ENCODE measurements at regions not wholly inside any gene's neighbourhood (a gene's known extent, or its start where the extent isn't known, plus 50 kb on each side); places are given as distances from the start of the nearest gene placed in this dataset.

- Histone ChIP-seq H3K4me1 (ENCODE audit: control insufficient read depth, extremely low read depth, insufficient read depth, low read length) (no peaks in the 10 kb centered on the region), H3K4me2 (ENCODE audit: insufficient read depth, low read length) (no peak overlapping the region), H3K79me2 (ENCODE audit: control insufficient read depth, insufficient read depth, low read length) (no peaks in the 10 kb centered on the region), H3K36me3 (ENCODE audit: control insufficient read depth in 2 of 2, extremely low read depth in 1 of 2, insufficient read depth in 2 of 2, low read length in 2 of 2) (no peaks in the 10 kb centered on the region), H2AFZ (ENCODE audit: low read depth, low read length) (no peak overlapping the region), H3K9me1 (replicated peaks; ENCODE audit: control insufficient read depth, extremely low read depth, insufficient read depth, low read length) (no peaks in the 10 kb centered on the region), H3K27me3 (ENCODE audit: control insufficient read depth in 2 of 2, insufficient read depth in 2 of 2, low read length in 2 of 2) (no peaks in the 10 kb centered on the region), H3K9me3 (replicated peaks; ENCODE audit: control insufficient read depth, insufficient read depth, low read length) (no peaks in the 10 kb centered on the region), H3K4me3 (replicated peaks in 1 of 3; ENCODE audit: insufficient read depth in 1 of 3, low read depth in 1 of 3, low read length in 3 of 3) (no peak overlapping the region), H4K20me1 (replicated peaks; ENCODE audit: control insufficient read depth, extremely low read depth, insufficient read depth, low read length) (no peaks in the 10 kb centered on the region), H3K9ac (replicated peaks; ENCODE audit: extremely low read depth, insufficient read depth, low read length) (no peak overlapping the region), H3K27ac (ENCODE audit: insufficient read depth, low read depth, low read length) (no peak overlapping the region)
- dilution Hi-C loops (cut with MboI; ENCODE audit: extremely low pct_ligation_motif_present, low sequenced_read_pairs), result no loop called here
- ChIA-PET CTCF (interaction anchor here (1.3 to 1.6 kb wide), 2 partner anchors 35 to 180 kb away, joined by 6 to 8 read pairs; no protein-coding TSS in a partner anchor), POLR2A (no interaction called here)
- TF ChIP-seq POLR2A (IDR thresholded peaks at IDR 0.05; ENCODE audit: low read depth, low read length), result no peak
- no peak for TF ChIP-seq GATA2 (IDR thresholded peaks at IDR 0.05; ENCODE audit: insufficient read depth, insufficient read length, low read depth, low read length)
- no peak for TF ChIP-seq MYC (IDR thresholded peaks at IDR 0.05; ENCODE audit: low read depth, low read length)
- no peak for TF ChIP-seq EZH2 (IDR thresholded peaks at IDR 0.05; ENCODE audit: borderline replicate concordance, low read depth, low read length, severe bottlenecking)
- TF ChIP-seq POLR2AphosphoS5 (IDR thresholded peaks at IDR 0.05; ENCODE audit: insufficient read depth, low read depth, low read length), result no peak
- no peak for TF ChIP-seq MAX (IDR thresholded peaks at IDR 0.05; ENCODE audit: insufficient read depth, insufficient read length)
- no peak for TF ChIP-seq FOS (IDR thresholded peaks at IDR 0.05; ENCODE audit: borderline replicate concordance, insufficient read depth, low read length)
- no peak for TF ChIP-seq CTCF (IDR thresholded peaks at IDR 0.05; ENCODE audit: extremely low read depth in 1 of 2, insufficient read depth in 1 of 2, low read depth in 1 of 2, low read length in 2 of 2)
- no peak for TF ChIP-seq JUN (IDR thresholded peaks at IDR 0.05; ENCODE audit: borderline replicate concordance, insufficient read depth, insufficient read length, low read depth)
- intact Hi-C loops (cut with micrococcal nuclease), result no loop called here
- DNase-seq (ENCODE audit: low read depth, low spot score), result no peak
- BruUV-seq (replicated peaks), result no TSS peak
- peak; percentile 68 for FAIRE-seq
These were observed 67.7 kb upstream of the ABCC4 start for GRCh38 chr13:95368998-95369397.
